IPS-15b (cell line): ENCODE measurements at regions not wholly inside any gene's neighbourhood (a gene's known extent, or its start where the extent isn't known, plus 50 kb on each side); places are given as distances from the start of the nearest gene placed in this dataset.
A peak's percentile ranks its signal among the peaks of the same experiment; 100 is the strongest.

Experiments
- H3K27me3 ChIP-seq: one replicate; pipeline ENCODE4 v1.6.1; 2013; ENCODE audit warnings: low read length; ENCODE audit not compliant: control insufficient read depth, insufficient read depth
- H3K36me3 ChIP-seq: one replicate; pipeline ENCODE4 v1.6.1; 2013; ENCODE audit warnings: low read length; ENCODE audit not compliant: control insufficient read depth, insufficient read depth
- H3K4me1 ChIP-seq: one replicate; pipeline ENCODE4 v1.6.1; 2013; ENCODE audit warnings: mild to moderate bottlenecking, low read length; ENCODE audit not compliant: control insufficient read depth, insufficient read depth
- H3K4me3 ChIP-seq: one replicate; pipeline ENCODE4 v1.5.1; 2013; ENCODE audit warnings: low read depth, low read length
- H3K9ac ChIP-seq: one replicate; pipeline ENCODE4 v1.6.1; 2013; ENCODE audit warnings: low read depth, mild to moderate bottlenecking, low read length
- H3K9me3 ChIP-seq: one replicate; pipeline ENCODE4 v1.6.1; 2013; ENCODE audit warnings: mild to moderate bottlenecking, low read length; ENCODE audit not compliant: control insufficient read depth, insufficient read depth

DNA sequence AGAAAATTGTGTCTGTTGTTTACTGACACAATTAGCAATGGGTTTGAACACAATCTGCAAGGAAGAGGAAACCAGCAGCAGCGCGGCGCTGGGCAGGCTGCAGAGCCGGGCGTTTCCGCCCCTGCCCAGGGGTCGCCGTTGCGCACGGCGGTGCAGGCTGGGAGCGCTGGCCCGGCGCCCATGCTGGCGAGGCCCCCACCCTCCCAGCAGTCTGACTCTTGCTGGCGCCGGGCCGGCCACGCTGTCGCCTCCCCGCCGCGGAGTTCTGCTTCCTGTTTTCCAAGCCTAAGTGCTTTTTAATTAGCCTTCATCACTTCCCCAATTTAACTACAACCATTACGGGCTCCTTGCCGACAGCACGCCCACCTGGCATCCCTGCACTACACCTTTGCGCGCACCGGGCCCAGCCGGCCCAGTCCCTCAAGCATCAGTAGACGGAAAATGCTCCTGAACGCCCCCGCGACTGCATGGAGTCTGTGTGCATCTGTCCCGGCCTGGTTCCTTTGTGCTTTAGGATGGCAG lies 212.1 kb downstream of the GXYLT1 start:
- Histone ChIP-seq H3K4me1 (peaks cover 13% of the 10 kb centered on the region), H3K9ac (no peak overlapping the region), H3K9me3 (no peaks in the 10 kb centered on the region), H3K27me3 (peaks cover 58% of the 10 kb centered on the region), H3K36me3 (no peaks in the 10 kb centered on the region), H3K4me3 (peak overlapping the region; percentile 58)

GRCh38 chr12:41930866-41931437 lies 213.7 kb downstream of the GXYLT1 start:
- no peaks in the 10 kb centered on the region for H3K9me3 ChIP-seq
- no peak overlapping the region for H3K9ac ChIP-seq
- H3K4me1 ChIP-seq = peaks cover 13% of the 10 kb centered on the region
- H3K4me3 ChIP-seq = no peak overlapping the region
- peaks cover 43% of the 10 kb centered on the region for H3K27me3 ChIP-seq
- no peaks in the 10 kb centered on the region for H3K36me3 ChIP-seq

- no peaks in the 10 kb centered on the region for H3K36me3 ChIP-seq
- no peaks in the 10 kb centered on the region for H3K9me3 ChIP-seq
- H3K27me3 ChIP-seq = peaks cover 3% of the 10 kb centered on the region
- H3K9ac ChIP-seq = no peak overlapping the region
- no peak overlapping the region for H3K4me3 ChIP-seq
- H3K4me1 ChIP-seq = peaks cover 29% of the 10 kb centered on the region
Observed at GRCh38 chr12:41924111-41924510, 220.6 kb downstream of the GXYLT1 start.

GRCh38 chr12:41923351-41923750 lies 221.3 kb downstream of the GXYLT1 start:
- Histone ChIP-seq H3K4me1 (peaks cover 35% of the 10 kb centered on the region), H3K9me3 (no peaks in the 10 kb centered on the region), H3K27me3 (peaks cover 3% of the 10 kb centered on the region), H3K4me3 (no peak overlapping the region), H3K36me3 (no peaks in the 10 kb centered on the region), H3K9ac (no peak overlapping the region)

DNA sequence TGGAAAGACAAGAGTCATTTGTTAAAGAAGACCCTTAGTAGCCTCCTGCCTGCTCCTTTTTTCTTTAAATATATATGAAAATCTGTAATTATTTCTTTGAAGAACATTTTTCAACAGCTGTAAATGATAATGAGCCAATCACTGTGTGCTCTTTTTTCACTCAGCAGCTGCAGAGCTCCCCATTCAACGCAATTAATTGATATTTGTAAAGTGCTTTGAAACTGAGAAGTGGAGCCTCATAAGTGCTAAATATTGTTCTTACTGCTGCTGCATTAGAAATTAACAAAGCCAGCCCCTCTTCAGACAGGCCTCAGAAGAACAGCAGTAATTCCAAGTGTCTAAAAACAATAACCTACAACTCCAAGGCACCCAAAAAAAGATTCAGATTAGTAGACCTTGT lies 224.3 kb downstream of the GXYLT1 start:
- H3K27me3 ChIP-seq = no peaks in the 10 kb centered on the region
- H3K4me1 ChIP-seq = peaks cover 44% of the 10 kb centered on the region
- no peak overlapping the region for H3K9ac ChIP-seq
- H3K9me3 ChIP-seq = no peaks in the 10 kb centered on the region
- peak overlapping the region; percentile 16 for H3K4me3 ChIP-seq
- H3K36me3 ChIP-seq = no peaks in the 10 kb centered on the region

GRCh38 chr12:41919526-41920261 lies 225.0 kb downstream of the GXYLT1 start:
- Histone ChIP-seq H3K4me3 (peak overlapping the region; percentile 16), H3K27me3 (no peaks in the 10 kb centered on the region), H3K36me3 (no peaks in the 10 kb centered on the region), H3K4me1 (peaks cover 44% of the 10 kb centered on the region), H3K9me3 (no peaks in the 10 kb centered on the region), H3K9ac (no peak overlapping the region)

DNA sequence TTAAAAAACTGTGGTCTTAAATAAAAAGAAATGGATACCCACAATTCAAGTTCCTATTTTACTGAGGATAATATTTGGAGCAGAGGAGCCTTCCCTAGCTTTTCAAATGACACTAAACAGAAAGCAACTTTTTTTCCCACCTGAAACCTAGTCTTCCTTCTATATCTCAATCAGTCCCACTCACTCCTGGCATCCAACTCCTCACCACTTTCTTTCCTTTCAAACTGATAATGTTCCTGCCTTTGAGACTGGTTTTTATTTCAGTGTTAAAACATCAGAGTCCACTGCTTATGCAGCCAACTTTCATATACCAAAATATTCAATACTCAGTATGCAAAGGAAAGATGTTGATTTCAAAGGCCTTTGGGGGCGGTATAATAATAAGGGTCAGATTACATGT lies 225.6 kb downstream of the GXYLT1 start:
- H3K36me3 ChIP-seq = no peaks in the 10 kb centered on the region
- peak overlapping the region; percentile 2 for H3K4me3 ChIP-seq
- peaks cover 44% of the 10 kb centered on the region for H3K4me1 ChIP-seq
- no peaks in the 10 kb centered on the region for H3K27me3 ChIP-seq
- no peak overlapping the region for H3K9ac ChIP-seq
- no peaks in the 10 kb centered on the region for H3K9me3 ChIP-seq

GRCh38 chr12:41917938-41918341 lies 226.7 kb downstream of the GXYLT1 start:
- Histone ChIP-seq H3K9me3 (no peaks in the 10 kb centered on the region), H3K4me1 (peaks cover 44% of the 10 kb centered on the region), H3K9ac (no peak overlapping the region), H3K4me3 (no peak overlapping the region), H3K27me3 (no peaks in the 10 kb centered on the region), H3K36me3 (no peaks in the 10 kb centered on the region)

GRCh38 chr12:41917181-41917580 lies 227.5 kb downstream of the GXYLT1 start:
- no peaks in the 10 kb centered on the region for H3K27me3 ChIP-seq
- peaks cover 42% of the 10 kb centered on the region for H3K4me1 ChIP-seq
- H3K9me3 ChIP-seq = no peaks in the 10 kb centered on the region
- no peak overlapping the region for H3K9ac ChIP-seq
- no peaks in the 10 kb centered on the region for H3K36me3 ChIP-seq
- no peak overlapping the region for H3K4me3 ChIP-seq

DNA sequence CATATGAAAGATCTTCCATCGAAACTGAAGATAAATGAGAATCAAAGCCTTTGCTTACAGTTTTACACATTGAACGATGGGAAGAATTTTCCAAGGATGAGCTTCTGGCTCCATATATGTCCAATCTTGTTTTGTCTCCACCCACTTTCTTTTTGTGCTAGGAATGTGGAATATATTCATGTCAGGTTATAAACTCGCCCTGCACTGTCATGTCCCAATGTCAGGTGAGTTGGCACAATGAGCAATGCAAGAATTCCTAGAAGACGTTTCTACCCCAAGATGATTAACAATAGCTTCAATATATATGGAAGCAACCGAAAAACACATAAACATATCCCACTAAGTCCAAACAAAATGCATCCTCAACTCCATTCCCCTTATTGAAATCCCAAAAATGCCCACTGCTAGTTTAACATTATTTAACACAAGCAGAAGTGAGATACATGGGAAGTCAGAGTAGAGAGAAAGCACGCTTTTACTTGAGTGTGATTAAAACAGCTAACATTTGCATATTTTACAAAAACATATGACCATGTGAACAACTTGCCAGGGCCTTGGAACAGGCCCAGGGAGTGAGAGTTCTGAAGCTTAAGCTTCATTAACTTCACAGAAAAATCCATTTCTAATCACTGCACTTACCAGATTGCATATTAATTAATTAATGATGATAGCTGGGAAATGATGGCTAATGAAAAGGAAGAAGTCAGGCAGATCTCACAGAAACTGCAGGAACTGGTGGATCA lies 233.9 kb downstream of the GXYLT1 start:
- Histone ChIP-seq H3K4me1 (no peaks in the 10 kb centered on the region), H3K4me3 (no peak overlapping the region), H3K9me3 (no peaks in the 10 kb centered on the region), H3K9ac (no peak overlapping the region), H3K27me3 (no peaks in the 10 kb centered on the region), H3K36me3 (no peaks in the 10 kb centered on the region)

- Histone ChIP-seq H3K36me3 (no peaks in the 10 kb centered on the region), H3K9me3 (no peaks in the 10 kb centered on the region), H3K4me3 (no peak overlapping the region), H3K4me1 (peaks cover 5% of the 10 kb centered on the region), H3K27me3 (no peaks in the 10 kb centered on the region), H3K9ac (no peak overlapping the region)
Observed at GRCh38 chr12:41908206-41908605, 236.5 kb downstream of the GXYLT1 start.
